OCI-LY1 (cell line): ENCODE measurements at regions not wholly inside any gene's neighbourhood (a gene's known extent, or its start where the extent isn't known, plus 50 kb on each side); places are given as distances from the start of the nearest gene placed in this dataset.

Source experiments
- CTCF ChIP-seq: fragments of 200-600 bp; sonication (generic), shearing (Covaris generic); IDR thresholded peaks from 2 replicates; pipeline ENCODE4 v1.5.1; 2017; ENCODE audit warnings: mild to moderate bottlenecking, antibody characterized with exemption, low read length, moderate library complexity, mixed read lengths
- EZH2 ChIP-seq: fragments of 200-600 bp; sonication (generic), shearing (Covaris generic); IDR thresholded peaks from 2 replicates; pipeline ENCODE4 v1.8.0; 2017; ENCODE audit warnings: borderline replicate concordance, mixed run types, mild to moderate bottlenecking, antibody characterized with exemption, low read length, moderate library complexity, mixed read lengths

GRCh38 chr2:22934747-22935146 lies 450.2 kb upstream of the KLHL29 start:
- no peak for TF ChIP-seq CTCF
- no peak for TF ChIP-seq EZH2
